Stimulated activated CD4-positive, alpha-beta T cell treated with anti-CD3 and anti-CD28 coated beads, Interleukin-1b, Interleukin-23, amount 100 ng/mL, for 1 hour (primary cell): ENCODE measurements at regions not wholly inside any gene's neighbourhood (a gene's known extent, or its start where the extent isn't known, plus 50 kb on each side); places are given as distances from the start of the nearest gene placed in this dataset.
"Not testable (repeated sequence)": the region's sequence is repeated elsewhere in the genome, so short reads cannot be mapped to it uniquely, and the experiment has no call there.

Experiments
- DNase-seq, 2 donors: peaks; one replicate each; pipeline ENCODE4 v3.0.0-alpha.2; 2020; ENCODE audit warnings: low read depth in 2 of 2

DNA sequence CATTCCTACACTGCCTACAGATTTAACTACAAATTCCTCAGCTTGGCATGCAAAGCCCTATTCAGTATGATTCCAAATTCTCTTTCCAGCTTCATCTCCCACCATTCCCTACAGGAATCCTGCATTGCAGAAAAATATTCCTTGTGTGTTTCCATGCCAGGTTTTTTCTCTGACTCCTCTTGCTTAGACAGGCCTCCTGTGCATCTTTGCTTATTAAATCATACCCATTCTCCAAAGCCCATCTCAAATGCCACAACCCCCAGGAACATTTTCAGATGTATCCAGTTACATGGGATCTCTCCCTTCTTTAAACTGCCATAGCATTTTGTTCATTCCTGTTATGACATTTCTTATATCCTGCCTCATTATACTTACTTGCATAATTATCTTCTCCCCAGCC lies 106.4 kb upstream of the GRIA3 start:
- no peak for DNase-seq

DNA sequence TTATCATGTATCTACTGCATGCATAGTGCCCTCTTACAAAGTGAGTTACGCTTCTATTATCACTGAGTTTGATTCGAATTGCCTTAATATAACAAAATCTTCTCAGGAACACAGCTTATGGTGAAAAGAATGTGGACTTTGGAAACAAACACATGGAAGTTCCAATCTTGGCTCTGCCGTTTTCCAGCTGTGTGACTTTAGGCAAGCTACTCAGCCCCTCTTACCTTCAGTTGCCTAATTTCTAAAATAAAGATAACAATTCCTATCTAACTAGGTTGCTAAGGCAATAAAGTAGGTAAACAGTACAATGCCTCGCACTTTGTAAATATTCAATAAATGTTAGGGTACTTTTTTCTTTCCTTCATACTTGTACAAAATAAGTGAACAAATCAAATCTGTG lies 104.0 kb upstream of the GRIA3 start:
- no peak for DNase-seq

DNA sequence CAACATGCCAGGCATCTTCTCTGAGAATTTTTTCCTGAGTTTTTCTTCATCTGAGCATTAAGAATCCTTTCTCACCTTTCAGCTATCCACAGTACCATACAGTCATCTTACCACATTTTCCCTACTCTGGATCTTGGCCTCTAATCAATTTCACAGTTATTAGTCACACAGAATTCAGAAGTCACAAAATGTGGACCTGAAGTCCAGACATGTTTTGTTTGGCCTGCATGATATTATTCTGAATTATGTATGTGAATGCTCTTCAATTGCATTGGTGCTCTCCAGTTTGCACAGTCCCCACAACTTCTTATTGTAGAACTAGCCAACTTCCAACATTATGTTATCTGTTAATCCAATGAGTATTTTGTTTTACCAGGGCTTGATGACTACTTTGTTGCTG lies 102.3 kb upstream of the GRIA3 start:
- no peak for DNase-seq

DNA sequence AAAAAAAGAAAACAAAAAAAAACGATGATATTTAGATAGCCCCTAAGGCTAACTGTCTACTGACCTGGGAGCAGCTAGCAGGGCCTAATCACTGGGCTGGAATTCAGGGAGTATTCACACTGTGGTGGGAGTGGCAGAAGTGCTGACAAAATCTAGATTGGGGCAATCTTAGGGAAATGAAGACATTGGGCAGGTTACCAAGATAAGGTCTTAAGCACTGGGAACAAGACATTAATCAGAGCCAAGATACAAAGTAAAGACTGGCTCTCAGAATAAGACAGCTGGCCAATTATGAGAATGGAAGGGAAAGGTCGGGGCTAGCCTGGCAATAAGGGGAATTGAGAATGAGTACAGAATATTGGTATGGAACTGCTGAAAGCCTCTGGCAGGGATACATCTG lies 100.2 kb upstream of the GRIA3 start:
- DNase-seq: no peak

DNA sequence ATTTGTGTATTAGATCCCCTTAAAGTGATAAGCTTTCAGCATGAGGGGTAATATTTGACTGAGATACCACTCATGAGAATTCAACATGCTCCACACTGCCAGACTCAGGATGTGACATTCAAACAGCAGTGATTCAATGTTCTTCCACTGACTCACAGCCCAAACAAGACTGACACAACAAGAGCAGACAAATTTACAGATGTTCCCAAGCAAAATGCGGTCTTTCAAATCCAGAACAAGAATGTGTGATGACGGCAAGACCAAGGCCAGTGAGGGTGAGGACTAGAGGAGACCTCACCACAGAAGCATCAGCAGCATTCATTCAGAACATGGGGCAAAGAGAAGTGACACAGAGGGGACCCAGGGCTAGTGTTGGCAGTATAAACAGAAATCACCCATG lies 99.3 kb upstream of the GRIA3 start:
- no peak for DNase-seq

DNA sequence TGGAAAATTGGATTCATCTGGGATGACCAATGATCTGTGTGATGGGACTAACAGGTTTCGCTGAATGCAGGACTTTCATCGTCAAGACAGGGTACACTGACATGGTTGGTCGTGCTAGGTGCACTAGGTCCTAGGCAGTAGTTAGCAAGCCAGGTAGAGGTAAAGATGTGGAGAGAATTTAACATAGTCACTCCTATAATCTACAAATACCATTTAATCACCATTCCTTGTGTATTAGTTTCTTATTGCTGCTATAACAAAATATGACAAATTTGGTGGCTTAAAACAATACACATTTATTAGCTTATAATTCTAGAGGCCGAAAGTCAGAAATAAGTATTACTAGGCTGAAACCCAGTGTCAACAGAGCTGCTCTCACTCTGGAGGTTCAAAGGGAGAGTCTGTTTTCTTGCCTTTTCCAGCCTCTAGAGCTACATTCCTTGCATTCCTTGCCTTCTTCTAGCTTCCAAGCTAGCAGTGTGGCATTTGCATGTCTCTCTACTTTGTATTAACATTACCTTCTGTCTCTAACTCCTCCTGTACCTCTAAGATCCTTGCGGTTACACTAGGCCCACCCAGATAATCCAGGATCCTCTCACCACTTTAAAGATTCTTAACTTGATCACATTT lies 98.7 kb upstream of the GRIA3 start:
- DNase-seq: no peak

DNA sequence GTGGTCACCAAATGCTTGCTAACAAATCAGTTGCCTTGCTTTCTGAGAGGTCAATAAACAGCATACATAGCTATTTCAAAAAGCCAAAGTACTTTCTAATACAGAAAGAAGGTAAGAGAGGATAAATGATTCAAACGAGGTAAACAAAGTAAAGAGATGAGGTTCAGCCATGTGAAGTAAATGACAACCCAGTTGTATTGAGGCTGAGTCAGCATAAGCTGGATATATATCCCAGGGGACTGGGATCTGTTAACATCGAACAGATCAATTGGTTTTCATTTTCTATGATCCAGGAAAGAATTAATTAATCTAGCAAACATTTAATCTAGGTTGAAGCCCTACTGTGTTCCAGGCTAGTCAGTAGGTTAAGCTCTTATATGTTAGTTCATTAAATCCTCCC lies 97.3 kb upstream of the GRIA3 start:
- DNase-seq: no peak

DNA sequence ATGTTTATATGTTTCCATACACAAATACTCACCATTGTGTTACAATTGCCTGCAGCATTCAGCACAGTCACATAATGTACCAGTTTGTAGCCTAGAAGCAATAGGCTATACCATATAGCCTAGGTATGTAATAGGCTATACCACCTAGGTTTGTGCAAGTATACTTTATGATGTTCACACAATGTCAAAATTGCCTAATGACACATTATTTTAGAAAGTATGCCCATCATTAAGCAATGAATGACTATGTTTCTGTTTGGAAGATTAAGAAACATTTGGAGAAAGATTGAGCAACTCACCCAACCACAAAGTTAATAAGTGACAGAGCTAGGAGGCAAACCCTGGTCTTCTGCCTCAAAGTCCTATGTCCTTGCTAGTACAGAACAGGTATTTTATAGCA lies 96.8 kb upstream of the GRIA3 start:
- no peak for DNase-seq

DNA sequence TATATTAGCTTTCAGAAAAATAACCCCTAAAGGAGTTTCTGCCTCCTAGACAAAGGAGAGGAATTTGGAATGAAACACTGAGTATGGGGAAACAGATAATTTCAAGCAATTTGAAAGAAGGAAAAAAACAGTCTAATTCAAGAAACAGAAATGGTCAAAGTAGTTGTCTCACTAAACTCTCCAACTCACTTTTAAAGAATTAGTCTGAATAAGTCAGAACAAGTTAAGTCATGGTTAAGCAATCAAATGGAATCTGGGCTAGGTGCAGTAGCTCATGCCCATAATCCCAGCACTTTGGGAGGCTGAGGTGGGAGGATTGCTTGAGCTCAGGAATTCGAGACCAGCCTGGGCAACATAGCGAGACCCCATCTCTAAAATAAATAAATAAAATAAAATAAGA lies 95.7 kb upstream of the GRIA3 start:
- no peak for DNase-seq

DNA sequence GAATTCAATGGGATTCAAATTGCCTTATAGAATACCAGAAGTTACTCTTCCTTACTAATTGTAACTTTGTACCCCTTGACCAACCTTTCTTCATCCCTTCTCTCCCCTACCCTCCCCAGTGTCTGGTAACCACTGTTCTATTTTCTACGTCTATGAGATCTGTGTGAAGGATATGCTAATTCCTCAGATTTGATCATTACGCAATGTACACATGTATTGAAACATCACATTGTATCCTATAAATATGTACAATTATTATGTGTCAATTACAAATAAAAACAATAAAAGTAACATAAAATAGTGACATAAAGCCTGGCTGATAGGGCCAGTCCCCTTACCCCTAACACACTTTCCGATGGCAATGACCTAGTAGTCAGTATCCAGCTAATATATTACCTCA lies 95.1 kb upstream of the GRIA3 start:
- DNase-seq: no peak

DNA sequence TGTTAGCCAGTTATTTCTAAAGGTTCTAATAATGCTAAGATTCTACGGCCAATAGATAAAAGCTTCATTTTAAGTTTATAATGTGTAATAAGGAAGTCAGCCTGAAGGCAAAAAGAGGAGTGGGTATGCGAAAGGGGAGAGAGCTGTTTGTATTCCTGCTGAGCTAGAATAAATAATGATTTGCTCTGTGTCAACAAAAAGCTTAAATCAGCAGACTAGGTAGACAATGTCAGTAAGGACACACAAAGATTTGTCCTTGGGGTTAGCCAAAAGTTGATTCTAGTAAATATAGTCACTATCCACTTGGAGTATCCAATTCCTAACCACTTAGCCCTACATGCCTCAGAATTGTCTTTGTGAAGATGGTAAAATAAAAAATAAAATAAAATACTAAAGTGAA lies 90.3 kb upstream of the GRIA3 start:
- DNase-seq: no peak

DNA sequence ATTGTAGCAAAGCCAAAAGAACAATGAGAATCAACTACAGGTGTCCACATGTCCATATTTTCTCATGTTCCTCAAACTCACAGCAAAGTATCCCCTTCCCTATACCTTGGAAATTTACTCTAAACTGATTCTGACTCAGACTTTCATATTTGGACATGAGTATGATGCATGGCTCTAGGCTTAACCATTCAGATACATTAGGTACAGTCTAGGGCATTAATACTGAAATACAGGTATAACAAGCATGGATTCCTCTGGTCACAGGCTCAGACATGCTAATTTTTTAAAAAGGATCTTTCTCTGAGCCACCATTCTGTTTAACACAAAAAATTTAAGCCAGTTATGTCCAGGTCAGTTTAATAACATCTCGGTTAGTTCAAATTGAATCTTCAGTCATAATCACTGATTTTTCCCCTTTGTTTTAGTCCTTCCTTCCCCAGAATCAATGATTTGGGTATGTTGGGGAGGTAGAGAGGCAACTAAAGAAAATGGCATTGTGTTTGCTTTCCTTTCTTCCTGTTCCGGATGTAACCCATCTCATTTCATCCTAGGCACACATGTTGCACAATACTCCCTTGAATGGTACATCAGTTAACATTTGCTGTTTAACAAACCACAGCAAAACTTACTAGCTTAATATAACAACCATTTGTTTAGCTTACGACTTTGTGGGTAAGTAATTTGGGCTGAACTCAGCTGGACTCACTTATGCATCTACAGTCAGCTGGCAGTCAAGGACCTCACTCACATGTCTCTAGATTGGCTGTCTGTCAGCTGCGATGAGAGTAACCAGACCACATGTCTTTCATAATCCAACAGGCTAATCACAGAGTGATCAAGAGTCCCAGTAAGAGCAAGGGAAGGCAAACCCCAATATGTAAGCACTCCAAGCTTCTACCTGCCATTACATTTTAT lies 75.3 kb upstream of the GRIA3 start:
- DNase-seq: no peak

DNA sequence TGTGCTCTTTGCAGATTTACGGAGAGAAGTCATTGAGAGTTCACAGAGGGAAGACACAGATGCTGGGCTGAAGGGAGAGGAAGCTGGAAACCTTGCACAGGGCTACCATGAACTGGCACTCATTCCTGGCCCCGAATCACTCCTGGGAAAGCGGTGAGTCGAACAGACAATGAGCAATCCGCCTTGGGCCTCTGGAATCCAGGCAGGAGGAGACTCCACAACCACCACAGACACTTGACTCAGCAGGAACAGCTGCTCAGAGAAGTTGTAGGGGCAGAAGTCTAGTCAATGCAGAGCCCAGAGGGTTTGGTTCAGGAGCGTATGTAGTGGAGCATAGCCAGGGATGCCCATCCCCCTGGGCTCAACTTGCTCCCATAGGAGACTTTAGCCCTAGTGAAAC lies 62.8 kb upstream of the GRIA3 start:
- no peak for DNase-seq

DNA sequence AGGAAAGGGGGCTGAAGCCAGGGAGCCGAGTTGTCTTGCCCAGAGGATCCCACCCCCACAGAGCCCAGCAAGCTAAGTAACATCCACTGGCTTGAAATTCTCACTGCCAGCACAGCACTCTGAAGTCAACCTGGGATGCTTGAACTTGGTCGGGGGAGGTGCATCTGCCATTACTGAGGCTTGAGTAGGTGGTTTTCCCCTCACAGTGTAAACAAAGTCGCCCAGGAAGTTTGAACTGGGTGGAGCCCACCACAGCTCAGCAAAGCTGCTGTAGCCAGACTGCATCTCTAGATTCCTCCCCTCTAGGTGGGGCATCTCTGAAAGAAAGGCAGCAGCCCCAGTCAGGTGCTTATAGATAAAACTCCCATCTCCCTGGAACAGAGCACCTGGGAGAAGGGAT lies 54.3 kb upstream of the GRIA3 start:
- DNase-seq: not testable (repeated sequence)
